OCI-LY7 (cell line): ENCODE measurements at regions not wholly inside any gene's neighbourhood (a gene's known extent, or its start where the extent isn't known, plus 50 kb on each side); places are given as distances from the start of the nearest gene placed in this dataset.

ENCODE experiments used
- BruUV-seq: library from RNA; stranded (reverse); fragments of 400-500 nt; replicated peaks from 2 replicates; lab custom pipeline; 2021; lab: Mats Ljungman, UMichigan
- CTCF ChIA-PET: fragments of 300-600 bp; sonication (Branson Sonifier 250); formaldehyde crosslinking; loops from one replicate; lab custom pipeline; 2022; ENCODE audit warnings: antibody characterized with exemption; ENCODE audit not compliant: unreplicated experiment; lab: Charles Lee
- POLR2A ChIA-PET: fragments of 300-600 bp; sonication (Branson Sonifier 250); formaldehyde crosslinking; loops from one replicate; lab custom pipeline; 2022; ENCODE audit warnings: antibody characterized with exemption; lab: Charles Lee
- DNase-seq: peaks from one replicate; pipeline ENCODE4 v3.0.0-alpha.2; 2015; ENCODE audit warnings: low spot score
- H2AFZ ChIP-seq: fragments of 200-600 bp; sonication (generic), shearing (Covaris generic); 2 replicates; pipeline ENCODE4 v1.6.1; 2014; ENCODE audit warnings: mild to moderate bottlenecking, antibody characterized with exemption, low read length, moderate library complexity
- H3K27ac ChIP-seq: fragments of 200-600 bp; sonication (generic); 2 replicates; pipeline ENCODE4 v1.5.1; 2014; ENCODE audit warnings: mixed run types, low read depth, mild to moderate bottlenecking, moderate library complexity, low read length, inconsistent platforms; ENCODE audit not compliant: poor library complexity, severe bottlenecking
- H3K36me3 ChIP-seq: fragments of 200-600 bp; sonication (generic); 2 replicates; pipeline ENCODE4 v1.6.1; 2014; ENCODE audit warnings: mild to moderate bottlenecking, antibody characterized with exemption, low read length, moderate library complexity, mixed read lengths; ENCODE audit not compliant: insufficient read depth
- H3K4me1 ChIP-seq: fragments of 200-600 bp; sonication (generic); 2 replicates; pipeline ENCODE4 v1.5.1; 2014; ENCODE audit warnings: mild to moderate bottlenecking, low read length; ENCODE audit not compliant: insufficient read depth, poor library complexity, severe bottlenecking
- H3K4me2 ChIP-seq: fragments of 200-600 bp; sonication (generic); 2 replicates; pipeline ENCODE4 v1.6.1; 2014; ENCODE audit warnings: mild to moderate bottlenecking, low read length
- H3K4me3 ChIP-seq: fragments of 200-600 bp; sonication (generic); 2 replicates; pipeline ENCODE4 v1.5.1; 2014; ENCODE audit warnings: mild to moderate bottlenecking, low read depth, low read length; ENCODE audit not compliant: poor library complexity, severe bottlenecking
- H3K79me2 ChIP-seq: fragments of 200-600 bp; sonication (generic); 2 replicates; pipeline ENCODE4 v1.6.1; 2016; ENCODE audit warnings: low read depth, mild to moderate bottlenecking, low read length, moderate library complexity, mixed read lengths; ENCODE audit not compliant: insufficient read depth
- H3K9me2 ChIP-seq: fragments of 200-600 bp; sonication (generic); 2 replicates; pipeline ENCODE4 v1.6.1; 2016; ENCODE audit warnings: mild to moderate bottlenecking, low read length, mixed read lengths; ENCODE audit not compliant: insufficient read depth
- H3K9me3 ChIP-seq: fragments of 200-600 bp; sonication (generic); 2 replicates; pipeline ENCODE4 v1.6.1; 2014; ENCODE audit warnings: mild to moderate bottlenecking, mixed run types, low read length, mixed read lengths
- H4K20me1 ChIP-seq: fragments of 200-600 bp; sonication (generic); 2 replicates; pipeline ENCODE4 v1.6.1; 2014; ENCODE audit warnings: mild to moderate bottlenecking, antibody characterized with exemption, low read length, moderate library complexity, mixed read lengths; ENCODE audit not compliant: insufficient read depth
- EZH2phosphoT487 ChIP-seq: fragments of 200-600 bp; sonication (generic); IDR thresholded peaks from 2 replicates; pipeline ENCODE4 v1.6.1; 2018; ENCODE audit warnings: low read depth, borderline replicate concordance, mild to moderate bottlenecking, mixed run types, antibody characterized with exemption, low read length, moderate library complexity, mixed read lengths
- intact Hi-C: fragments of 100-400 bp; cut with micrococcal nuclease; formaldehyde crosslinking; loops from one replicate; pipeline ENCODE4 v1.10.0; 2022; ENCODE audit not compliant: unreplicated experiment
- TF ChIP-seq, protein P1 (sequence below): fragments of 200-600 bp; sonication (generic); conservative IDR thresholded peaks from 2 replicates; pipeline ENCODE4 v1.5.1; 2014; ENCODE audit warnings: mild to moderate bottlenecking, antibody characterized with exemption, low read length, moderate library complexity, mixed read lengths

DNA sequence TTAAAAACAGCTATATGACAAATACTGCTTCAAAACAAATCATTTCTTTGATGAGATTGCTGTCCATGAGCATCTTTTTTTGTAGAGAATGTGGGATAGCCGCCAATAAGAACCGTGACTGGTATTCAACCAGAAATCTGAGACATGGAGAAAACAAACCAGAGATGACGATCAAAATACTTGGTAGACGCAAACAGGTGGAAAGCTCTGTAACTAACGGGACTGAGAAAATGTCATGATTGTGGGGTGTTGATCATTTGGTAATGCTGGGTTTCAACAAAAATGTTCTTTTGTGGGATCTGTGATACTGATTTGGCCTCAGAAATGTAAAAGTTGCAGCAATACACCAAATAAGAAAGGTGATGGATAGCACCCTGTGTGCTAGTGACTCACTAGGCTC, 364.8 kb downstream of the NYAP2 start:
- Histone ChIP-seq H3K27ac (no peak overlapping the region), H2AFZ (no peak overlapping the region), H3K9me2 (no peaks in the 10 kb centered on the region), H3K4me1 (no peaks in the 10 kb centered on the region), H3K4me2 (no peak overlapping the region), H3K4me3 (no peak overlapping the region), H3K79me2 (no peaks in the 10 kb centered on the region), H3K36me3 (no peaks in the 10 kb centered on the region), H4K20me1 (no peaks in the 10 kb centered on the region), H3K9me3 (no peaks in the 10 kb centered on the region)
- BruUV-seq, result no TSS peak
- CTCF ChIA-PET, result no interaction called here
- POLR2A ChIA-PET, result no interaction called here
- intact Hi-C loops, result no loop called here
- TF ChIP-seq, protein P1, sequence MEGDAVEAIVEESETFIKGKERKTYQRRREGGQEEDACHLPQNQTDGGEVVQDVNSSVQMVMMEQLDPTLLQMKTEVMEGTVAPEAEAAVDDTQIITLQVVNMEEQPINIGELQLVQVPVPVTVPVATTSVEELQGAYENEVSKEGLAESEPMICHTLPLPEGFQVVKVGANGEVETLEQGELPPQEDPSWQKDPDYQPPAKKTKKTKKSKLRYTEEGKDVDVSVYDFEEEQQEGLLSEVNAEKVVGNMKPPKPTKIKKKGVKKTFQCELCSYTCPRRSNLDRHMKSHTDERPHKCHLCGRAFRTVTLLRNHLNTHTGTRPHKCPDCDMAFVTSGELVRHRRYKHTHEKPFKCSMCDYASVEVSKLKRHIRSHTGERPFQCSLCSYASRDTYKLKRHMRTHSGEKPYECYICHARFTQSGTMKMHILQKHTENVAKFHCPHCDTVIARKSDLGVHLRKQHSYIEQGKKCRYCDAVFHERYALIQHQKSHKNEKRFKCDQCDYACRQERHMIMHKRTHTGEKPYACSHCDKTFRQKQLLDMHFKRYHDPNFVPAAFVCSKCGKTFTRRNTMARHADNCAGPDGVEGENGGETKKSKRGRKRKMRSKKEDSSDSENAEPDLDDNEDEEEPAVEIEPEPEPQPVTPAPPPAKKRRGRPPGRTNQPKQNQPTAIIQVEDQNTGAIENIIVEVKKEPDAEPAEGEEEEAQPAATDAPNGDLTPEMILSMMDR, result no peak
- TF ChIP-seq EZH2phosphoT487, result no peak
- DNase-seq, result no peak

DNA sequence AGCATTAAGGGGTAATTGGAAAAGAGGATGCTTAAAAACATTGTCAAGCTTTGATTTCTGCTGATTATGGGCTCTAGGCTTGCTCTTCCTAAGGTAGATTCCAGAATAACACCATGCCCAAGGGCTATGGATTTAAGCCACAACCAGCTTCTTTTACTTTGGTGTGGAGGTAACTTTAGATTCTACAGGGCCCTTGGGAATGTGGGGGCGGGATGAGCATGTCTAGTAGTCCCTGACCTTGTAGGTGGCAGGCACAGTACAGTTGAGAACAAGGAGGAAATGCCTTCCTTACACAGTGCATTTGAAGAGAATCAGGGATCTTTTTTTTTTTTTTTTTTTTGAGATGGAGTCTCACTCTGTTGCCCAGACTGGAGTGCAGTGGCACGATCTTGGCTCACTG, 364.2 kb downstream of the NYAP2 start:
- Histone ChIP-seq H3K36me3 (no peaks in the 10 kb centered on the region), H3K4me1 (no peaks in the 10 kb centered on the region)

DNA sequence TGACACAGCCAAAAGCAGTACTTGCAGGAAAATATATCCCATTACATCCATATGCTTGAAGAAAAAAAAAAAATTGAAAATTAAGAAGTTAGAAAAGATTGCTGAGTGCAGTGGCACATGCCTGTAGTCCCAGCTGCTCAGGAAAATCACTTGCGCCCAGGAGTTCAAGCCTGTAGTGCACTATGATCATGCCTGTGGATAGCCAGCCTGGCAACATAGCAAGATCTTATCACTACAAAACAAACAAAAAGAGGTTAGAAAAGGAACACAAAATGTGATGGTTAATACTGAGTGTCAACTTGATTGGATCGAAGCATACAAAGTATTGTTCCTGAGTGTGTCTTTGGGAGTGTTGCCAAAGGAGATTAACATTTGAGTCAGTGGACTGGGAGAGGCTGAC, 361.9 kb downstream of the NYAP2 start:
- Histone ChIP-seq H3K4me1 (no peaks in the 10 kb centered on the region), H3K9me2 (no peaks in the 10 kb centered on the region), H3K9me3 (no peaks in the 10 kb centered on the region), H3K79me2 (no peaks in the 10 kb centered on the region), H3K4me2 (no peak overlapping the region), H3K36me3 (no peaks in the 10 kb centered on the region), H3K4me3 (no peak overlapping the region), H2AFZ (no peak overlapping the region), H4K20me1 (no peaks in the 10 kb centered on the region), H3K27ac (no peak overlapping the region)
- POLR2A ChIA-PET, result no interaction called here
- DNase-seq, result no peak
- CTCF ChIA-PET, result no interaction called here
- intact Hi-C loops, result no loop called here
- no peak for TF ChIP-seq EZH2phosphoT487
- TF ChIP-seq, protein P1, result no peak
- no TSS peak for BruUV-seq

More for the DNA sequence above, 364.2 kb downstream of the NYAP2 start:
- intact Hi-C loops, result no loop called here
- Histone ChIP-seq H3K79me2 (no peaks in the 10 kb centered on the region), H3K9me2 (no peaks in the 10 kb centered on the region), H3K4me3 (no peak overlapping the region), H3K27ac (no peak overlapping the region), H3K9me3 (no peaks in the 10 kb centered on the region), H3K4me2 (no peak overlapping the region), H4K20me1 (no peaks in the 10 kb centered on the region), H2AFZ (no peak overlapping the region)
- no peak for DNase-seq
- TF ChIP-seq EZH2phosphoT487, result no peak
- TF ChIP-seq, protein P1, result no peak
- BruUV-seq, result no TSS peak
- ChIA-PET POLR2A (interaction anchor here (0.6 to 0.9 kb wide), 3 partner anchors 14 to 762 kb away, joined by 3 to 5 read pairs (median 4); no protein-coding TSS in a partner anchor), CTCF (no interaction called here)
